ENCODE measurements at regions not wholly inside any gene's neighbourhood (a gene's known extent, or its start where the extent isn't known, plus 50 kb on each side); places are given as distances from the start of the nearest gene placed in this dataset.
"Not testable (repeated sequence)": the region's sequence is repeated elsewhere in the genome, so short reads cannot be mapped to it uniquely, and the experiment has no call there.

GRCh38 chr7:1342090-1342640 is 109.5 kb downstream of the UNCX start:
- no peak for DNase-seq (ENCODE audit: low read depth in 2 of 2)

- DNase-seq (ENCODE audit: low read depth in 2 of 2): no peak
Measured at GRCh38 chr7:1343551-1343950, 110.9 kb downstream of the UNCX start.

GRCh38 chr7:1344421-1344820 is 111.7 kb downstream of the UNCX start:
- DNase-seq (ENCODE audit: low read depth in 2 of 2): no peak

- DNase-seq (ENCODE audit: low read depth in 2 of 2): no peak
Measured at GRCh38 chr7:1344981-1345701, 112.5 kb downstream of the UNCX start.

GRCh38 chr7:1345796-1346755 is 113.2 kb downstream of the MICALL2 start:
- no peak for DNase-seq (ENCODE audit: low read depth in 2 of 2)

GRCh38 chr7:1346851-1347250 is 112.4 kb downstream of the MICALL2 start:
- no peak for DNase-seq (ENCODE audit: low read depth in 2 of 2)

- DNase-seq (ENCODE audit: low read depth in 2 of 2): no peak
Measured at GRCh38 chr7:1348096-1348822, 111.0 kb downstream of the MICALL2 start.

GRCh38 chr7:1348823-1349335 is 110.4 kb downstream of the MICALL2 start:
- no peak for DNase-seq (ENCODE audit: low read depth in 2 of 2)

GRCh38 chr7:1349351-1349761 is 109.9 kb downstream of the MICALL2 start:
- DNase-seq (ENCODE audit: low read depth in 2 of 2): no peak

GRCh38 chr7:1351881-1352625 is 107.2 kb downstream of the MICALL2 start:
- no peak for DNase-seq (ENCODE audit: low read depth in 2 of 2)

- no peak for DNase-seq (ENCODE audit: low read depth in 2 of 2)
Measured at GRCh38 chr7:1352656-1353271, 106.5 kb downstream of the MICALL2 start.

- no peak for DNase-seq (ENCODE audit: low read depth in 2 of 2)
Measured at GRCh38 chr7:1354661-1355567, 104.4 kb downstream of the MICALL2 start.

- no peak for DNase-seq (ENCODE audit: low read depth in 2 of 2)
Measured at GRCh38 chr7:1355568-1356340, 103.5 kb downstream of the MICALL2 start.

GRCh38 chr7:1356853-1357252 is 102.4 kb downstream of the MICALL2 start:
- DNase-seq (ENCODE audit: low read depth in 2 of 2): not testable (repeated sequence)

- not testable (repeated sequence) for DNase-seq (ENCODE audit: low read depth in 2 of 2)
Measured at GRCh38 chr7:1357260-1357600, 102.0 kb downstream of the MICALL2 start.

- DNase-seq (ENCODE audit: low read depth in 2 of 2): no peak
Measured at GRCh38 chr7:1357601-1358271, 101.5 kb downstream of the MICALL2 start.

- DNase-seq (ENCODE audit: low read depth in 2 of 2): no peak
Measured at GRCh38 chr7:1358376-1359050, 100.8 kb downstream of the MICALL2 start.

GRCh38 chr7:1359051-1359400 is 100.2 kb downstream of the MICALL2 start:
- DNase-seq (ENCODE audit: low read depth in 2 of 2): no peak

All from stimulated activated CD4-positive, alpha-beta T cell treated with anti-CD3 and anti-CD28 coated beads, Interleukin-1b, Interleukin-23, amount 100 ng/mL, for 4 hours (primary cell).